GM23338 (cell line): ENCODE measurements at regions not wholly inside any gene's neighbourhood (a gene's known extent, or its start where the extent isn't known, plus 50 kb on each side); places are given as distances from the start of the nearest gene placed in this dataset.

ENCODE experiments used
- ATAC-seq: fragments of 200-7000 bp; cut with Tn5 transposase; 3 replicates; pipeline ENCODE4 v1.9.1; 2020
- DNase-seq: peaks from one replicate; pipeline ENCODE4 v3.0.0-alpha.2; 2015; ENCODE audit warnings: low spot score
- H2AFZ ChIP-seq: fragments of 200-600 bp; sonication (generic); 2 replicates; pipeline ENCODE4 v1.8.0; 2016; ENCODE audit warnings: antibody characterized with exemption, mild to moderate bottlenecking, moderate library complexity
- H3F3A ChIP-seq: fragments of 200-600 bp; sonication (generic); replicated peaks from 2 replicates; pipeline ENCODE4 v1.8.0; 2017; ENCODE audit warnings: antibody characterized with exemption, mixed run types, low read depth
- H3K27ac ChIP-seq: fragments of 200-600 bp; sonication (generic); 2 replicates; pipeline ENCODE4 v1.6.1; 2016; ENCODE audit warnings: low read depth
- H3K27me3 ChIP-seq: fragments of 200-600 bp; sonication (generic); 2 replicates; pipeline ENCODE4 v1.8.0; 2016; ENCODE audit warnings: mild to moderate bottlenecking, mixed run types, moderate library complexity; ENCODE audit not compliant: insufficient read depth
- H3K36me3 ChIP-seq: fragments of 200-600 bp; sonication (generic); 2 replicates; pipeline ENCODE4 v1.8.0; 2016; ENCODE audit warnings: mild to moderate bottlenecking; ENCODE audit not compliant: insufficient read depth
- H3K4me1 ChIP-seq: fragments of 200-600 bp; sonication (generic); 2 replicates; pipeline ENCODE4 v1.8.0; 2016; ENCODE audit warnings: mild to moderate bottlenecking, moderate library complexity; ENCODE audit not compliant: insufficient read depth
- H3K4me2 ChIP-seq: fragments of 200-600 bp; sonication (generic); 2 replicates; pipeline ENCODE4 v1.7.1; 2017; ENCODE audit warnings: mixed run types
- H3K4me3 ChIP-seq: fragments of 200-600 bp; sonication (generic); 2 replicates; pipeline ENCODE4 v1.6.1; 2016; ENCODE audit warnings: mixed run types
- H3K79me2 ChIP-seq: fragments of 200-600 bp; sonication (generic); replicated peaks from 2 replicates; pipeline ENCODE4 v1.8.0; 2017; ENCODE audit warnings: mild to moderate bottlenecking; ENCODE audit not compliant: insufficient read depth
- H3K9me2 ChIP-seq: fragments of 200-600 bp; sonication (generic); 2 replicates; pipeline ENCODE4 v1.8.0; 2017; ENCODE audit not compliant: insufficient read depth
- H4K20me1 ChIP-seq: fragments of 200-600 bp; sonication (generic); replicated peaks from 2 replicates; pipeline ENCODE4 v1.8.0; 2017; ENCODE audit warnings: mild to moderate bottlenecking; ENCODE audit not compliant: insufficient read depth
- H3K27ac Mint-ChIP-seq: 2 replicates; pipeline ENCODE4 v1.8.0; 2020; ENCODE audit warnings: inconsistent platforms, mild to moderate bottlenecking, moderate library complexity, mixed read lengths
- H3K27me3 Mint-ChIP-seq: 3 replicates; pipeline ENCODE4 v1.8.0; 2022; ENCODE audit warnings: low read depth, mild to moderate bottlenecking, moderate library complexity, mixed read lengths, inconsistent platforms; ENCODE audit not compliant: insufficient read depth, poor library complexity
- H3K36me3 Mint-ChIP-seq: 3 replicates; pipeline ENCODE4 v1.8.0; 2021; ENCODE audit warnings: low read depth, mild to moderate bottlenecking, inconsistent platforms, moderate library complexity, mixed read lengths
- H3K4me1 Mint-ChIP-seq: 3 replicates; pipeline ENCODE4 v1.8.0; 2020; ENCODE audit warnings: mild to moderate bottlenecking, inconsistent platforms, mixed read lengths
- H3K4me3 Mint-ChIP-seq: 3 replicates; pipeline ENCODE4 v1.8.0; 2021; ENCODE audit warnings: moderate library complexity, mild to moderate bottlenecking, inconsistent platforms, mixed read lengths
- H3K9me3 Mint-ChIP-seq: 3 replicates; pipeline ENCODE4 v1.8.0; 2020; ENCODE audit warnings: moderate library complexity, mild to moderate bottlenecking, inconsistent platforms, mixed read lengths
- ETS1 ChIP-seq: IDR thresholded peaks from 2 replicates; pipeline ENCODE4 v1.6.1; 2016; ENCODE audit warnings: antibody characterized with exemption
- EZH2 ChIP-seq: fragments of 200-600 bp; sonication (generic); IDR thresholded peaks from one replicate; pipeline ENCODE4 v1.8.0; 2017; ENCODE audit warnings: antibody characterized with exemption, mild to moderate bottlenecking, low read depth; ENCODE audit not compliant: unreplicated experiment
- JUNB ChIP-seq: IDR thresholded peaks from one replicate; pipeline ENCODE4 v1.6.1; 2016; ENCODE audit warnings: antibody characterized with exemption; ENCODE audit not compliant: unreplicated experiment
- POLR2AphosphoS5 ChIP-seq: IDR thresholded peaks from 2 replicates; pipeline ENCODE4 v1.6.1; 2016; ENCODE audit warnings: antibody characterized with exemption, low read depth
- REST ChIP-seq: IDR thresholded peaks from one replicate; pipeline ENCODE4 v1.6.1; 2018; ENCODE audit warnings: antibody characterized with exemption; ENCODE audit not compliant: unreplicated experiment
- STAT1 ChIP-seq: IDR thresholded peaks from one replicate; pipeline ENCODE4 v1.6.1; 2016; ENCODE audit warnings: antibody characterized with exemption; ENCODE audit not compliant: unreplicated experiment
- ZNF114 ChIP-seq: fragments of 250-450 bp; sonication (Bioruptor Pico); IDR thresholded peaks from 2 replicates; pipeline ENCODE4 v1.5.0; 2020; ENCODE audit warnings: mild to moderate bottlenecking, moderate library complexity
- ZNF331 ChIP-seq: fragments of 250-450 bp; sonication (Bioruptor Pico); IDR thresholded peaks from 2 replicates; pipeline ENCODE4 v1.5.0; 2020; ENCODE audit warnings: low read depth, mild to moderate bottlenecking, moderate library complexity
- ZNF462 ChIP-seq: fragments of 250-450 bp; sonication (Bioruptor Pico); IDR thresholded peaks from 2 replicates; pipeline ENCODE4 v1.5.0; 2020; ENCODE audit warnings: mild to moderate bottlenecking, moderate library complexity

GRCh38 chr7:41889040-41889439 is 186.2 kb upstream of the INHBA start (continued):
- no peak for TF ChIP-seq ZNF462 (CRISPR knock-in tag)
- TF ChIP-seq EZH2, result no peak
- no peak for TF ChIP-seq STAT1
- no peak for TF ChIP-seq POLR2AphosphoS5
- no peak for TF ChIP-seq ZNF331 (CRISPR knock-in tag)
- TF ChIP-seq ZNF114 (CRISPR knock-in tag), result no peak
- TF ChIP-seq ETS1, result no peak

- no peak overlapping the region for H3K27ac Mint-ChIP-seq
- no peak for DNase-seq
- no peak overlapping the region for H3K4me2 ChIP-seq
- no peak overlapping the region for H3K4me3 ChIP-seq
- no peaks in the 10 kb centered on the region for H3K36me3 Mint-ChIP-seq
- no peaks in the 10 kb centered on the region for H3K36me3 ChIP-seq
- H3K27ac ChIP-seq, result no peak overlapping the region
- peaks cover 2% of the 10 kb centered on the region for H3K27me3 Mint-ChIP-seq
- peaks cover 6% of the 10 kb centered on the region; the same call in 2 of the 3 replicates for H3K4me1 Mint-ChIP-seq
- H3K4me3 Mint-ChIP-seq, result no peak overlapping the region
- no peaks in the 10 kb centered on the region for H3K27me3 ChIP-seq
- no peaks in the 10 kb centered on the region for H3K79me2 ChIP-seq
- H3K4me1 ChIP-seq, result no peaks in the 10 kb centered on the region
- H2AFZ ChIP-seq, result no peak overlapping the region
- H4K20me1 ChIP-seq, result no peaks in the 10 kb centered on the region
- H3K9me2 ChIP-seq, result no peaks in the 10 kb centered on the region; the same call in none of the 2 replicates
- H3K9me3 Mint-ChIP-seq, result no peaks in the 10 kb centered on the region
- ATAC-seq, result no peak
- no peaks in the 10 kb centered on the region for H3F3A ChIP-seq
- no peak for TF ChIP-seq ZNF114 (CRISPR knock-in tag)
- no peak for TF ChIP-seq REST
- TF ChIP-seq JUNB, result no peak
These were observed 184.5 kb upstream of the INHBA start for GRCh38 chr7:41887416-41887815.
